Large intestine (tissue), 3 donors: ENCODE measurements at regions not wholly inside any gene's neighbourhood (a gene's known extent, or its start where the extent isn't known, plus 50 kb on each side); places are given as distances from the start of the nearest gene placed in this dataset.

Source experiments
- DNase-seq, 2 donors: peaks; one replicate each; pipeline versions ENCODE4 v3.0.0 to v3.0.0-alpha.2; 2013
- H3K27ac ChIP-seq: one replicate; pipeline ENCODE4 v1.5.1; 2013; ENCODE audit warnings: low read length
- H3K27me3 ChIP-seq: 2 replicates; pipeline ENCODE4 v1.6.1; 2013; ENCODE audit warnings: low read length; ENCODE audit not compliant: control insufficient read depth, insufficient read depth
- H3K36me3 ChIP-seq: 2 replicates; pipeline ENCODE4 v1.6.1; 2013; ENCODE audit warnings: low read length; ENCODE audit not compliant: control insufficient read depth, insufficient read depth
- H3K4me1 ChIP-seq: one replicate; pipeline ENCODE4 v1.6.1; 2013; ENCODE audit warnings: low read length; ENCODE audit not compliant: control insufficient read depth, insufficient read depth
- H3K4me3 ChIP-seq: one replicate; pipeline ENCODE4 v1.5.1; 2013; ENCODE audit warnings: low read length
- H3K9me3 ChIP-seq: one replicate; pipeline ENCODE4 v1.6.1; 2013; ENCODE audit warnings: mild to moderate bottlenecking, low read depth, low read length, moderate library complexity; ENCODE audit not compliant: control insufficient read depth
- WGBS: methylation state at CpG from one replicate; pipeline ENCODE4 v1.1.5; 2013; ENCODE audit warnings: low lambda C conversion rate; ENCODE audit not compliant: insufficient coverage; 5-methylcytosine and 5-hydroxymethylcytosine counted together

DNA sequence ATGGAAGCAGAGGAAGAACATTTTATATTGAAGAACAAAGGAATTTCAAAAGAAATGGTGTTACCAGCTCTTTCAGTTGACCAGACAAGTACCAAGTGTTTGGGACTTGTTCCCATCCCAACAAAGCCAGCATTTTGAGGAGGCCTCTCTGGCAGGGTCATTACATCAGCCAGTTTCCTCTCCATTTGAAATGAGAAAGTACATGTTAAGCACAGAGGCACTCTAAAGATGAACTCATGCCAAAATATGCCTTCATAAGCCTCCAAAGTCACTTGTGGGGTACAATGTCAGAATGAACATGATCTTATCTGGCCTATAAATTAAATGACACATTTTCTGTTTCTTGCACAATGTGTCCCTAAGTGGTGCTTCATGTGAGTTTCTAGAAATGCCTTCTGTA lies 223.9 kb downstream of the PRL start:
- Histone ChIP-seq H3K4me3 (no peak overlapping the region), H3K4me1 (no peaks in the 10 kb centered on the region), H3K36me3 (no peaks in the 10 kb centered on the region), H3K27ac (no peak overlapping the region), H3K27me3 (no peaks in the 10 kb centered on the region), H3K9me3 (no peaks in the 10 kb centered on the region)
- DNase-seq = no peak

DNA sequence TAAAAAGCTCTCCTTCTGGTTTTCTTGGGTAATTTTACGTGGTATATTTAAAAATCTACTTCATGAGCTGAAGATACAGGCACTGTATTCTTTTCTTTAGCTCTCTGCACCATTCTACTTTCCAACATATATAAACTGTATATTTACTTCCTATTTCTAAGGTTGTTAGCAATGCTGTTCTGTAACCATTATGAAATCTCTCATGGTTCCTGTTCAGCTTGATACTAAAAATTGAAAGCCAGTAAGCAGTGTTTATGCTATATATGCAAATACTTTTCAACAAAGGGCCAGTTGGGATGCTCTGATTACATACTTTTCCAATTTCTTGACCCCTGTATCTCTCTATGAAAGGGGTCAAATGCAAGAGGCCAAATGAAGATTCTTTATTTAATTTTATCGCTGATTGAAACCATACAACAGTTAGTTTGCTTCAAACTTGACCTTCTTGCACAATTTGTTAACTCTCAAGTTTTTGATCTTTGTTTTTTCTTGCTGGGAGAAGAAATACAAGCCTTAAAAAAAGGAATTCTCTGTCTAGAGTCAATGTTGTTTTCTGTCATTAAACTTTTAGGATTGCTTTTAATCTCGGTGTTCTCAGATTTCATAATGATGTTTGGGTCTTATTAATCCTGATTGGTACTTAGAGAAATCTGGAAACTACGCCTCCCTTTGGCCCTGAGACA lies 223.2 kb downstream of the PRL start:
- DNase-seq = no peak
- H3K27ac ChIP-seq = no peak overlapping the region
- no peaks in the 10 kb centered on the region for H3K4me1 ChIP-seq
- no peaks in the 10 kb centered on the region for H3K9me3 ChIP-seq
- no peak overlapping the region for H3K4me3 ChIP-seq
- WGBS = 74% methylated on average over 3 of the region's 4 CpGs
- H3K36me3 ChIP-seq = no peaks in the 10 kb centered on the region
- no peaks in the 10 kb centered on the region for H3K27me3 ChIP-seq

DNA sequence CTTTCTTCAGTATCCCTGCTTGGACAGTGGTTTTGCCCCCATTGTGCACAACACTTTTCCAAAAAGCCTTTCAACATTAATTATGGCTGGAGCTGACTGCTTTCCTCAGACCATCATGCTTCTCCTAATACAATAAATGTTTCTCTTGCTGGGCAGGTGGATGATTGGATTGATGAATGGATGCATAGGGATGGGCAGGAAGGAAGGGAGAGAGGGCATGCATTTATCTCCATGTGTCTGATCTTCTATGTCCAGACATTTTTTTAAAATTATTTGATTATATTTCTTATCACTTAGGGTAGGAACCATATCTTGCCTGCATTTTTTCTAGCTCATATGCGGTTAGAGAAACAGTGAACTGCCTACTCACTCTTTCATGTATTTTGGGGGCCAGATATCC lies 218.5 kb downstream of the PRL start:
- no CpG with 5 or more reads among the region's 1 CpG for WGBS
- H3K27ac ChIP-seq = no peak overlapping the region

DNA sequence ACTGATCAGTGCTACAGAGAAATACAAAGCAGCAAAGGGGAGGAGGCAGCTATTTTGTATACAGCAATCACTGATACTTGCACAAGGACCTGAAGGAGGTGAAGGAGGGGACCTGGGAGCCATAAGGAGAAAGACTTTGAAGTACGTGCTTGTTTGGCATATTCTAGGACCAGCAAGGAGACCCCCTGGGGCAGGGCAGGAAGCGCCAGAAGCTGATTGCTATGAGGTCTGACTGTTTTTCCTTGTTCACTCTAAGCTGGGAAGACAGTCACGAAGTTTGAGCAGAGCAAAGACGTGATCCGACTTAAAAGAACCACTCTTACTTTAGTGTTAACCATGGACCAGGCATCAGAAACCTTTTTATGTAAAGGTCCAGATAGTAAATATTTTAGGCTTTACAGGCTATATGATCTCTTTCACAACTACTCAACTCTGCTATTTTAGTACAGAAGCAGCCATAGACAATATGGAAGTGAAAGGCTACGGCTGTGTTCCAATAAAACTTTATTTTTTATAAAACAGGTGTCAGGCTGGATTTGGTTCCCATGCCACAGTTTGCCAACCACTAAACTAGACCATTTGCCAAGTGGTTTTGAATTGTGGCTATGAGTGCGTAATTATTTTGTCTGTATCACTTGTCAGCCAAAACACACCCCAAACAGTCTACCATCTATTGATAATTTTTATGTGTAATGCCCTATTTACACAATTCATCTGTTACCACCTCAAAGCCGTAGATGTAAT lies 217.9 kb downstream of the PRL start:
- no peaks in the 10 kb centered on the region for H3K27me3 ChIP-seq
- H3K9me3 ChIP-seq = no peaks in the 10 kb centered on the region
- no peaks in the 10 kb centered on the region for H3K36me3 ChIP-seq
- no peaks in the 10 kb centered on the region for H3K4me1 ChIP-seq
- H3K27ac ChIP-seq = no peak overlapping the region
- H3K4me3 ChIP-seq = no peak overlapping the region
- 90% methylated on average over 2 of the region's 8 CpGs for WGBS
- DNase-seq = no peak

More for the DNA sequence above, 218.5 kb downstream of the PRL start:
- H3K9me3 ChIP-seq = no peaks in the 10 kb centered on the region
- no peaks in the 10 kb centered on the region for H3K27me3 ChIP-seq
- H3K36me3 ChIP-seq = no peaks in the 10 kb centered on the region
- no peaks in the 10 kb centered on the region for H3K4me1 ChIP-seq
- DNase-seq = no peak
- no peak overlapping the region for H3K4me3 ChIP-seq

DNA sequence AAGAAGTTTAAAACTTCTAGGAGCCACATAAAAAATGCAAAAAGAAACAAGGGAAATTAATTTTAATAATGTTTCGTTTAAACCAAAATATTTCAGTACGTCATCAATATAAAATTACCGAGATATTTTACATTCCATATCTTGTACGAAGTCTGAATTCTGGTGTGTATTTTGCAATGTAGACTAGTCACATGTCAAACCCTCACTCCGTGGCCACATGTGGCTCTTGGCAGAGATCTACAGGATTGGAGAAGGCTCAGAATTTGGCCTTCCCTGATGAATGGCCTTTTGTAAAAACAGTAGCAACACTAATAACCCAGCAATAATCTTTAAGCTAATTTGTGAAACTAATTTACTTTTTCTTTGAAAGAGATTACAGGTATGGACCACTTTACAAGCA lies 217.1 kb downstream of the PRL start:
- H3K4me3 ChIP-seq = no peak overlapping the region
- H3K4me1 ChIP-seq = no peaks in the 10 kb centered on the region
- H3K27ac ChIP-seq = no peak overlapping the region
- H3K27me3 ChIP-seq = no peaks in the 10 kb centered on the region
- no peaks in the 10 kb centered on the region for H3K9me3 ChIP-seq
- no peaks in the 10 kb centered on the region for H3K36me3 ChIP-seq
- 100% methylated on average over 3 of the region's 5 CpGs for WGBS
- DNase-seq = no peak

DNA sequence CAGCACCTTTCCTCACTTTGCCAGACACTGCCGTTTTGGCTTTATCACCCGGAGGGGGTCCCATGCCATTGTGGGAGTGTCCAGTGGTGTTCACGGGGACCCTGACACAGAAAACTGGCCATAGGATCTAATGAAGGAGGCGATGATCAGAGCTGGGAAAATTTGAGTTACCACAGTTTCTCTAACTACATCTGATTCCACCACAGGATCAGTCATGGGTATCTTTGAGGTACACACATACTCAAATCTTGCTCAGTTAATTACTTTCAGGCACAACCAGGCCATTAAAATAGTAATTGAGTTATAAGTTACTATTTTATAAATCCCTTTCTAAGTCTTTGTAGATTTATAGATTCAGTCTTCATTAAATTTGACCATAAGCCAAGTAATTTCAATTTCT lies 215.1 kb downstream of the PRL start:
- Histone ChIP-seq H3K36me3 (no peaks in the 10 kb centered on the region), H3K9me3 (no peaks in the 10 kb centered on the region), H3K27me3 (no peaks in the 10 kb centered on the region), H3K4me1 (no peaks in the 10 kb centered on the region), H3K27ac (no peak overlapping the region), H3K4me3 (no peak overlapping the region)
- no CpG with 5 or more reads among the region's 4 CpGs for WGBS
- DNase-seq = no peak

DNA sequence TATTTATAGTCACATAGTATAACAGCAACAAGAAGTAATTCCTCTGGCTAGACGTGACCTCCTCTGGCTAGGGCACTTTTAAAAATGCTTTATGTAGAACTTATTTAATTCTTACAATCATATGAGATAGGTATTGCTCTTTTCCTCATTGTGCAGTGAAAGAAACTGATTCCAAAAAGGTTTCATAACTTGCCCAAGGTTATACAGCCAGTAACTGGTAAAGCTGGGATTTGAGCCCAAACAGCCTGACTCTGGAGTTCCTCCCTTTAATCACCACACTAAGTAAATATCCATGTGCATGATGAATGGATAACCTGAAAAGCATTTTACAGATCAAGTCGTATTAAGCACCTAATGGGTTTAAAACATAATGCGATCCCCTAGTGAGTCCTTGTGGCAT lies 214.6 kb downstream of the PRL start:
- Histone ChIP-seq H3K4me3 (no peak overlapping the region), H3K27ac (no peak overlapping the region), H3K4me1 (no peaks in the 10 kb centered on the region), H3K36me3 (no peaks in the 10 kb centered on the region), H3K27me3 (no peaks in the 10 kb centered on the region), H3K9me3 (no peaks in the 10 kb centered on the region)
- WGBS = no CpG with 5 or more reads among the region's 3 CpGs
- no peak for DNase-seq

DNA sequence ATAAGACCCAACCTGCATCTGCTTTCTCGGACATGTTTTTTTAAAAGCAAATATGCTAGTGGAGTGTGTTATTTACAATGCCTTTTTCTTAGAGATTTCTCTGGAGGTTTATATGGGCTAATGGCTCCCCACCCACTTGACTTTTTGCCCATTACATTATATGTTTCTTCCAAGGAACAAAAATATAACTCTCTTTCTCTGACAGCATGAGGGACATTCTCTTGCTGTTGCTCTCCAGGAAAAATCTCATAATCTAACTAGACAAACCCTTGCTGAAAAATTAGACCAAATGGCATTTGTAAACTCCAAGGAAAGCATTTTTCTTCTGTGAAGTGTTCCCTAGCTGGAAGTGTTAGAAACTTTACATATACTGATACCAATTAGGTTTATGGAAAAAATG lies 213.7 kb downstream of the PRL start:
- no peak for DNase-seq
- no CpG with 5 or more reads among the region's 1 CpG for WGBS
- H3K9me3 ChIP-seq = no peaks in the 10 kb centered on the region
- H3K36me3 ChIP-seq = no peaks in the 10 kb centered on the region
- no peak overlapping the region for H3K27ac ChIP-seq
- H3K4me3 ChIP-seq = no peak overlapping the region
- no peaks in the 10 kb centered on the region for H3K27me3 ChIP-seq
- no peaks in the 10 kb centered on the region for H3K4me1 ChIP-seq

DNA sequence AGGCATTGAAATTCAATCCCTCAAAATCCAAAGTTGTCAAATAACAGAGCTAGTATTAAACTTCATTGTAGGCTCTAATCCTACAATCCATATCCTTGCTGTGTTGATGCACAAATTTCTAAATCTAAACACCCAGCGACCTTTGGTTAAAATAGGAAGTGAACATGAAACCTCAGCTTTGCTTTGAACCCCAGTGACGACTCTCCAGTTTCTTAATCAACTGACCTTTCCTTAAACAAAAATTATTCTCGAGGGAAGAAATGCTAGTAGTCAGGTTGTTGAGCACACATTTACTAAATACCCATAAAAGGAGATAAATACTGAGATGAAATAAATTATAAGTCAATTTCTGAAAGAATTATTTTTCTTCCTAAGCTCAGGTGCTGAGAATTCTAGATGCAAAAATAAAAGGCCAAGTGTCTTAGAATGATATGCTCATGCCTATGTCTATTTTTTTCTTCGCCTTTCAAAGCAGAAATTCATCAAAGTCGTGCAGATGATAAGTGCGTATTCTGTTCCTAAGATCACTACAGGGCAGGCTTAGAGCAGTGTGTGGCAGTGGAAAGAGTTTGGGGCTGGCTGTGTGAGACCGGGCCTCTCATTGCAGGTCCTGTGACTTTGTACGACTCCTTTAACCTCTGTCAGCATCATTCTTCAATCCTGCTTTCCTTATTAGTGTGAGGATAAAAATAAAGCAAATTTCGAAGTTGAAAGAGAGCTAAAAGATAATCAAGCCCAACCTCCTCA lies 208.7 kb downstream of the PRL start:
- Histone ChIP-seq H3K36me3 (no peaks in the 10 kb centered on the region), H3K27me3 (no peaks in the 10 kb centered on the region), H3K9me3 (no peaks in the 10 kb centered on the region), H3K27ac (no peak overlapping the region), H3K4me1 (no peaks in the 10 kb centered on the region), H3K4me3 (no peak overlapping the region)
- DNase-seq = no peak
- 65% methylated on average over 3 of the region's 9 CpGs for WGBS

DNA sequence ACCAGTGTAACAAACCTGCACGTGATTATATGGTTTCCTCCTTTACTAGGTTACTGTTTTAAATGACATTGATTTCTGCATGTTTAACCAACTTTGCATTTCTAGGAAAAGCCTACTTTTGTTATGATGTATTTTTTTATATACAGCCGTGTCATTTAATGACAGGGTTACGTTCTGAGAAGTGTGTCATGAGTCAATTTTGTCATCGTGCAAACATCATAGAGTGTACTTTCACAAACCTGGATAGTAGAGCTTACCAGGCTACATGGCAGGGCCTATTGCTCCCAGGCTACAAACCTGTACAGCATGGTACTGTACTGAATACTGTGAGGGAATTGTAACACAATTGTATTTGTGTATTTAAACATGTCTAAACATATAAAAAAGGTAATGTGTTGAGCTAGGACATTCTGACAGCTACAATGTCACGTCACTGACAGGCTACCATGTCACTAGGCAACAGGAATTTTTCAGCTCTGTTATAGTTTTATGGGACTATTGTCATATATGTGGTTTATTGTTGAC lies 205.3 kb downstream of the PRL start:
- no peaks in the 10 kb centered on the region for H3K9me3 ChIP-seq
- WGBS = no CpG with 5 or more reads among the region's 5 CpGs
- H3K4me3 ChIP-seq = no peak overlapping the region
- no peak overlapping the region for H3K27ac ChIP-seq
- H3K4me1 ChIP-seq = no peaks in the 10 kb centered on the region
- H3K27me3 ChIP-seq = no peaks in the 10 kb centered on the region
- DNase-seq = no peak
- no peaks in the 10 kb centered on the region for H3K36me3 ChIP-seq
